HuH-7 (cell line): ENCODE measurements at regions not wholly inside any gene's neighbourhood (a gene's known extent, or its start where the extent isn't known, plus 50 kb on each side); places are given as distances from the start of the nearest gene placed in this dataset.

Source experiments
- DNase-seq: peaks from one replicate; pipeline ENCODE4 v3.0.0; 2011; ENCODE audit warnings: low spot score

DNA sequence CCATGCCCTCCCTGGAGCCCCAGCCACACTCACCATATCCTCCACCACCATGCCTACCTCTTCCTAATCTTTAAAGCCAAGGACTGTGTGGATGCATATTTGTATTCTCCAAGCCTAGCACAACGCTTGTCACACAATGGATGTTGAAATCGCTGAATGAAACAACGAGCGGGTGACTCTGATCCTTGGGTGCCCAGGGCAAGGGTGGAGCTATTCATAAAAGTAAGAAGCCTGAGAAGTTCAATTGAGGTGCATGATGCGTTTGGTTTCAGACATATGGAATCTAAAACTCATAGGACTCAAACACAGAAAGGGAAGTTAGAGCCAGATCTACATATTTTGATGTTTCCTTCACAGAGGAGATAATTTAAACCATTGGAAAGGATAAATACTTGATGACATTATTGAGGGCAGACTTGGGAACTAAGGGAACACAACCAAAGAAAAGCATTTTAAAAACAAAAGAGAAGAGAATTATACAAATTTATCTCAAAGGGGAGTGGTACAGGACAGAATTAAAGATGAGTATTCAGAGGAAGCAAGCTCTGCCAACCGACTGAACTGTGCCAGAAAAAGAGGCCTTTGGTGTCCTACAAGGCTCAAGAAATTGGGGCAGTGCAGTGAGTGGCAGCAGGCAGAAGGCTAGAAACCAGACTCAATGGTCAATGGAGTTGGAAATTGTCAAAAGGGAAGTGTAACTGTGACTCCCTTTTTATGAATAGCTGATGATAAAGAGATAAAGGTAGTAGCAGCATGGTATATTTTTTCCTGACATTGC is 200.6 kb upstream of the NCKAP5 start:
- no peak for DNase-seq

DNA sequence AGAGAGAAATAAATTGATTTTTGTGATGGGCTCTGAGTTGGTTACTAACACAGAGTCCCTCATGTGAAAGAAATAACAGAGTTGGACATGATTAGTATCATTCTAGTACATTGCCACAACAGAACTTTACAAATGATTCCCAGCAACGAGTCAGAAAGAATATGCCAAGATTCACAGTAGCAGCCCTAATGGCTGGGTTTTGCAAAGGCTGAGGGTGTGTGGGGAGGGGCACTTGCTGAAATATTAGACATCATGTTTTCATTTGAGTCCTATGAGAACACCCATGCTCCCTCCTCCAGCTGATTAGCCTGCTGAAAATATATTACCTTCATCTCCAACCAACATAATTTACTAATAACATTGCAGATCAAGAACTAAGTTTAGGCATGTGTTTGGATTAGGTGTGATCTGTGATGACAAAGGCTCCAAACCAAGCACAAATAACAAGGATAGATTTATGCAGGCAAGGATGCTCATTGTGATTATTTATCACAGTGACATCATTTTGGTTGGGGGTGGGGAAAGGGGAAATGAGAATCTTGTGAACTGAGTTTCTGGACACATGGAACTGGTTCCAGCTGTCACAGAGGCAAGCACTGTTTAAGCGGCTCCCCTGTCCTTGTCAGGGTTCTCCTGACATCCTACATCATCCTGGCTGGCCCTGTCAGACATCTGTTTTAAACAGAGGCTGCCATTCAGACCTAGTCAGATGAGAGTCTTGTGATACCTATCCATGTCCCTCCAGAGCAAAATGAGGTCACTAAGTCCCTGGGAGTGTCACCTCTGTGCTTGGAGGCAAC is 205.8 kb upstream of the NCKAP5 start:
- DNase-seq: no peak

DNA sequence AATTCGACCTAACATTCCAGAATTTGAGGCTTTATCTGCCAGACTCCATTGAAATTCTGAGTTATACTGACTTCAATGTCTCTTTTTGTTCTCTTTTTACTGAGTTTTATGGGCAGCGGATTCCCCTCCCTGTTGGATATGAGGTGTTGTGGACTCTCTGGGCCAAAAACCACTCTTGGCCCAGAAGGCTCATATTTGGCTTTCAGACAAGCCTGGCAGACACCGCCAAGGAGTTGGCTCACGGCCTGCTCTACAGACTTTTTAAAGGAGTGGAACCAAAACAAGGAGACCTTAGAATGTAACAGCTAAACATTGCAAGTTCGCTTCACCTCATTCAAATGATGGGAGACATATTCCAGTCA is 206.4 kb upstream of the NCKAP5 start:
- no peak for DNase-seq

DNA sequence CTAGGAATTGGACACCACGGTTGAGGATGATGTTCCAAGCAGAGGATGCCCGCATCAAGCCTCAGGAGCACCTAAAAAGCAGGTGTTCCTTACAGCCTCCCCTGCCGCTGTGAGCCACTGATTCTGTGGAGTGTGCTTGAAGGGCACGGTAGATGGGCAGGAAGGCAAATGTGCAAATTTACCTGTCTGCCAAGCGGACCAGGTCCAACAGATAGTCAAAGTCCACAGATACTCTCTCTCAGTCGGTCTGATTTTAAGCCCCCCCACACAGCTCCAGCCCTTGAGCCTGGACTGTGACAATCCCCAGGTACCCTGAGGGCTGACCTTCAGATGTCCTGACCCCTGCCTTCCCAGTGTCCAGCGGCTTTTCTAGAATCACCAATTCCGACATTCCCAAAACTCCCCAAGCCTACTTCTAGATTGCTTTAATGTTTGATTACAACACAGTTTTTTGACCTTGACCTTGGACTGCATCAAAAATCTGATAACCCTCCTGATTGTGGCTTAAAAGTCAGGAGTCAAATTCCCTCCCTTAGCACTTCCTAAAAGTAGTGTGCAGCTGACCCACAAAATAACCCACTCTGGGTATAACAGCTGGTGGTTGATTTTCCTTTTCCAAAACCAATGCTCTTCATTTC is 208.8 kb upstream of the NCKAP5 start:
- no peak for DNase-seq

DNA sequence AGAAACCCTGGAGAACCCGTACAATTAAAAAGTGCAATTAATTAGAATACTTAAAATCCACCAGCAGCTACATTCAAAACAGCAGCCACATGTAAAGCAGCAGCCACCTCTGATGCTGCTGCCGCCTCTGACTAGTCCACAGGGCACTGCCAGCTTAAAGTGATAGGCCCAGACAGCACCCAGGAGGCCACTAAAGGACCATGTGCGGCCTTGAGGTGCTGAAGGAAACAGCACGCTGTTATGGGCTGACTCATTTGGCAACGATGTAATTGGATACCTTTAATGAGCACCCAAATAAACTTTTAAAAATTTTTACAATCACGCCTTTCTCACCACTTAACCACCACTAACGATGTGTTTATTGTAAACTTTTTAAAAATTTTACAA is 209.3 kb upstream of the NCKAP5 start:
- DNase-seq: no peak

DNA sequence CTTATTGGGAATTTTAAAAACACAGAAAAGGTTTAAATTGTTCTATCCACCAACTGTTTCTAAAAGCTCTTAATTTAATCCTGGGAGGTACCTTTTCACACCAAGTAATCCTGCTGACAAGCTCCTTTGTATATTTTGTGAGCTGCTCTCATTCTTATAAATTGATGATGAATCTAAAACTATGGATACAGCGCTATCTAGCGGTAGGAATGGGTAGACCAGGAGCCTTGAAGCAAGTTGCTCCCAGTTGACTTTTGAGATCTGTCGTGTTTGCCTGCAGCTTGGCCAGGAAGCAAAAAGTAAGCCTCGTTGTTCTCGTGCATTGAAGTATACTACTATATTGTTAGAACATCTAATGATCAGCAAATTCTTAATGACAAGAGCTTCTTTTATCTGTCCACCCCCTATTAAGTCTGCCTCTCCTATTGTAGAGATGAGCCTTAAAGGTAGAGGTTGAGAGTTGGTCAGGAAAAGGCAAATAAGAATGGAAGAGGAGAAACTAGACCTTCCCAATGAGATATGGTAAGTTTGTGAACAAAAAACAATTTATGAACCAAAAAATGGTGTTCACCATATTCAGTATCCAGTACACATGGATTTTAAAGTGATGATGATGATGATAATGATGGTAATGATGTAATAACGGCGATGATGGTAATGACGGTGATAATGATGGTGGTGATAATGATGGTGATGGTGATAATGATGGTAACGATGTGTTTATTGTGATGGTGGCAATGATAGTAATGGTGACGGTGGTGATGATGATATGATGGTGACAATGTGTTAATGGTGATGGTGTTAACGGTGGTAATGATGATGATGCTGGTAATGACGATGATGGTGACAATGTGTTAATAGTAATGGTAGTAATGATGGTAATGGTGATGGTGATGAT is 212.1 kb upstream of the NCKAP5 start:
- DNase-seq: peak; percentile 43

DNA sequence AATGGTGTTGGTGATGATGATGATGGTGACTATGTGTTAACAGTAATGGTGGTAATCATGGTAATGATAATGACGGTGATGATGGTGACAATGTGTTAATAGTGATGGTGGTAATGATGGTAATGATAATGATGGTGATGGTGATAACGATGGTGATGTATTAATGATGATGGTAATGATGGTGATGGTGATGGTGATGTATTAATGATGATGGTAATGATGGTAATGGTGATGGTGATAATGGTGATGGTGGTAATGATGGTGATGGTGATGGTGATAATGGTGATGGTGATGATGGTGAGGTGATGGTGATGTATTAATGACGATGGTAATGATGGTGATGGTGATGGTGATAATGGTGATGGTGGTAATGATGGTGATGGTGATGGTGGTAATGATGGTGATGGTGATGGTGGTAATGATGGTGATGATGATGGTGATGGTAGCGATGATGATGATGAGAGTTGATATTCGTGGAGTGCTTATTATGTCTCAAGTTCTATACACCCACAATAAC is 212.8 kb upstream of the NCKAP5 start:
- no peak for DNase-seq

DNA sequence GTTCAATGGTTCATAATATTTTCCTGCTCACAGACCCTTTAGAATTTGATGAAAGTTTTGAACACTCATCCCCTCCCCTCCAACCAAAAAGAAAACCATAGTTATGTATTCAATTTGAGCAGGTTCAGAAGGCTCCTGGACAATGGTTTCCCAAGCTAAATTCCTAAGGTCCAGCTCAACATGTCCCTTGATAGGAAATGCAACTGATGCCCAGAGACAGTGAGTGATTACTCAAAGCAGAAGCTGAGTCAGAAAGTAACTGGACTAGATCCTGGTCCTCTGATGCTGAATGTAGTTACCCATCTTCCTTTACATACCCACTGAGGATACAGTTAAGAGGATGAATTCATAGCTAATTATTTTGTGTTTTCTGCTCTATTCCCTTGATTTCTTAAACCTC is 218.9 kb upstream of the NCKAP5 start:
- DNase-seq: no peak

DNA sequence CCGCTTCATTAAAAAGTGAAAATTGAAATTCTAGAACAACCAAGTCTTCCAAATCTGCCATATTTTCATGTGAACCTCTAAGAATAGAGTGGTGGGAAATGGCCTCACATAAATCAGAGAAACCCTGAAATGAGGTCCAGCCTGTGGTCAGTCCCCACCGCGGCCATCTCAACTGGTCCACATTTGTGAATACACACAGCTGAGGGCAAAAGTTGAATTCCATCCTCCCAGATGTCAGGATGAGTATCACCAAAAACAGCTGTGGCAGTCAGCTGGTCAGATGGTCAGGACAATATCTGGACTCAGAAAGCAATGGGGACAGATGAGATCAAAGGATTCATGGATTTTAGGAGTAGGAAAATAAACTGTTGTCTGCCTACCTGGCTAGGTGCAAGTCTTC is 219.4 kb upstream of the NCKAP5 start:
- DNase-seq: no peak

DNA sequence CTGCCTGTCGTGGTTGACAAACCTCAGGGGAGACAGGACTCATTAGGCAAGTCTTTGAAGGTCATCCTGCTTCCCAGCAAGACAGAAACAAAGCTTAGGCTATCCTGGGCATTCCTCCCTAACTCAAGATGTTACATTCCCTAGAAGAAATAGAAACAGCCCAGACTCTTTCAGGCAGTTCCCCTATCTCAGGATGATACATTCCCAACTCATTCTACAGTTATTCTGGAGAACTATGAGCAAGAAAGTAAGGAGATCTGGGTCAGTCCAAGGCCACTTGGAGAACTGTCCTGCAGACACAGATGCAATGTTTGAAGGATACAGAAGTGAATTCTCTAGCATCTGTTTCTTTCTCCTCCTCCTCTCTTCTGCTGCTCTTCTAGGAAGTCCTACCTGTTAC is 220.1 kb upstream of the NCKAP5 start:
- DNase-seq: no peak

DNA sequence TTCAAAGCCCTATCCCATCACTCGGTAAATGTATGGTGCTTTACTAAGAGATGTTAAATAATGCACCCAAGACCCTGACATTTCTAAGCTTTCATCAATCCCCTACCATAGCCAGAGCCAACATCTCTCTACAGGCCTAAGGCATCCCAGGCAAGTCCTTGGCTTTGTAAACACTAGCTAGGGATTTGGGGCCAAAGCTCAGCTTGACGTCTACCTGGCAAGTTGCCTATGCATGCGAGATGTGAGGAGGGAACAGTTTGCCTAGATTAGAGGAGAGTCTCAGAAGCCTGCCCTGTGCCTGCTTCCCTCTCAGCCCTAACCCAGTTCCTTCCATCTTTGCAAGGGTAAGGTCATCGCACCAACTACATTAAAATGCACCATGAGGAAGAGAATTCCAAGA is 221.5 kb upstream of the NCKAP5 start:
- no peak for DNase-seq

DNA sequence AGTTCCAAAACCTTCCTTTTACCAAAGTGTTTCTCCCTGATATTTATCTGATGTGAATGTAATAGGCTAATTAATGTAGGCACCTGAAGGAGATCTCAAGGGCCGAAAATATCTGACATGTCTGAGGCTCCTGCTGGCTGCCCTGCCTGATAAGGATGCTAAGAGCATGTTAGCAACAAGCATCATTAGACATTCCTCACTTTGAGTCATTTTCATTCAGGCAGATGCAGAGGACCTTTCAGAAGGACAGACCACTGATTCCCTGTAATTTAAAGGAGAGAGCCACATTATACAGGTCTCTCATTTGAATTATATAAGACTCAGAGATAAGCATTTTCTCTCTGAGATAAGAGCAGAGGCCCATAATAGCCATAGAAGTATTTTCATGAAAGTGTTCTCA is 222.4 kb upstream of the NCKAP5 start:
- DNase-seq: no peak

DNA sequence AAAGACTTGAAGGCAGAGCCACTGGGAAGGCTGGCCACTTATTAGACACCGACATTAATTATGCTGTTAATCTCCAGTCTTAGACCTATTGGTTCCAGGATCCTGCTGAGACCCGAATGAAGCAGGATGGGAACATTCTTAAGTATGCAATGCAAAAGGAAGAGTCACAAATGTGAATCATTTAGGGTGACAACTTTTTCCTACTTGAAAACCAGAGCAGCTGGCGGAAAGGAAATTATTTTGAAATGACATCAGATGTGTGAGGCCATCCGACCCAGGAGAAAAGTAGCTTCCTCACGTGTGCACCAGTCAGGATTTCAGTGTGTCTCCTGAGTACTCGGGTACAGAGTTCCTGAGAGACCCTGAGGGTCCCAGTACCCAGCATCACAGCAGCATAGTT is 222.9 kb upstream of the NCKAP5 start:
- no peak for DNase-seq

DNA sequence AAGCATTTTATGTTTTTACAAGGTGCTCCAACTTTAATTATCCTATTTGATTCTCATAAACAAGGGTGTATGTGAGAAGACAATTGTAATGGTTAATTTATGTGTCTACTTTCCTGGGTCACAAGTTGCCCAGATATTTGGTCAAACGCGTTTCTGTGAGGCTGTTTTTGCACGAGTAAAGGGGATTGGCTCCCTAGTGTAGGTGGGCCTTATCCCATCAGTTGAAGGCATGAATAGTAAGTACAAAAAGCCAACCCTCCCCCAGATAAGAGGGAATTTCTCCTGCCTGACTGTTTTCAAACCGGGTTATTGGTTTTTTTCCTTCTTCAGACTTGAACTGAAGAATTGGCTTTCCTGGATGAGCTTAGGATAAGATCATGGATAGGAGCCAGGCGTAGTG is 224.0 kb upstream of the NCKAP5 start:
- DNase-seq: no peak

DNA sequence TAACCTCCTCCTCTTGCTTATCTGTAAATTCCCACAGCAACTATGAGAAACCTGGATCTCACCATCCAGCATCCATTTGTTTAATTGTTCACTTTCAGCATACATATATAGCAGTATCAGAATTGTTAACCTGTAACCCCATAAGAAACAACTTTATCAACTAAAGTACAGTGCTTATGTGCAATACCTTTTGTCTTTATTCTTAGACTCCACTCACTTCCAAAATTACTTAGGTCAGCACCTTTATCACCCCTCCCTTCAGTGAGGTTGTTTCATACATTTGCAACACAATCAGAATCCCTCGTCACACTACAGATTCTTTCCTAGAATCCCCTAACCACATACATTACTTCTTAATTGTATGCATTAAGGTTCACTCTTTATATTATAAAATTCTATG is 225.9 kb upstream of the NCKAP5 start:
- DNase-seq: no peak

DNA sequence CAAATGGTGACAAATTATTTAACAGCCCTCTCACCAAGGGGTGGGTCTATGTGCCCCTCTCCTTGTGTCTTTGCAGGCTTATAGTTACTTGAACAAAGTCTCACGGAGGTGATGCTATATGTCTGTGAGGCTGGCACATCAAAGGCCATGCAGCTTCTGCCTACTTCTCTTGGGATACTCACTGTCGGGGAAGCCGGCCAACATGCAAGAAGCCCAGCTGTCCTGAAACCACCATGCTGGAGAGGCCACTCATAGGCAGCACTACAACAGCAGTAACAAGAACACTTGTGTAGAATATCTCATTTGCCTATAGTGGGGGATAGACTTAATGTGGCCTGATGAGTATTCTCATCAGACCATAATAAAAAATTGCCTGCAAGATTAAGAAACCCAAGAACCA is 233.7 kb upstream of the NCKAP5 start:
- DNase-seq: no peak

DNA sequence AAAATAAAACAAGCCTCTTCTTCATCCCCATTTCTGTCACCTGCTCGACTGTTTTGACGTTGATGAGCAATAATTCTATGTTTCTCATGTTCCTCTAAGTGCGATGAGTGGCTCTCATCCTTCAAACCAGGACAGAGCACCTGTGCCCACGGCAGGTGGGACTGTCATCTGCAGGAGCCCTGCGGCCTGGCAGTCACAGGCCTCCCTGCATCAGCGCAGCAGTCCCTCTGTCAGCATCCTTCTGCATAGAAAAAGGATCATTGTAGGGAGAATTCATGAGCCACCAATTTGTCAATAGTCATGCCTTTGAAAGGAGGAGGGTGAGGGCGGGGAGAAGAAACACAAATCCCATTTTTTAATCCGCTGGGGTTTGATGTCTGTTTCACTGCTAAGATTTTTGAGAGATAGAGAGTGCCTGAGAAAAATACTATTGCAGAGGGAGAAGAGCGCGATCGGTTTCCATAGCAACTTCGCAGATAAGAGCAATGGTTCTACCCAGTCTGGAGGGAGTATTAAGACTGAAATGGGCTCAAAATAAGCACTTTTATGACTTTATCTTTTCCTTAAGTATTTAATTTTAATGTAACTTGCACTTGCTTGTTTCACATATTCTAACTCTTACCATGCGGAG is 234.3 kb upstream of the NCKAP5 start:
- DNase-seq: no peak

DNA sequence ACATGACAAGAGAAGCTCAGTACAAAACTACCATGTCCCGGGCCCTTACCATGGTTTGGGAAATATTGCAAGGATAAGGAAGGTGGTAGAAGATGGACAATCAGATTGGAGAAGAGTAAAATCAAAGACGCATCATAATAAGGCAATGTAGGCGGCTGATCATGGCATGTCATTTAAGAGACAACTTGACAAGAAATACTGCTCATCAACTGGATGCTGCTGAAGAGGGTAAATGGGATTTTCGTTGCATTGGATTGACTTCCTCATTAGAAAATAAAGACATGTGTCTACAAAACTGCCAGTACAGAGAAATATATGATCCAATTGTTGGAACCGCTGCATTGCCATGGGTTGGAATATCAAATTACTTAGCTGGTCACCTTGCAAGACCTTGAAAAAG is 238.3 kb upstream of the NCKAP5 start:
- DNase-seq: no peak

DNA sequence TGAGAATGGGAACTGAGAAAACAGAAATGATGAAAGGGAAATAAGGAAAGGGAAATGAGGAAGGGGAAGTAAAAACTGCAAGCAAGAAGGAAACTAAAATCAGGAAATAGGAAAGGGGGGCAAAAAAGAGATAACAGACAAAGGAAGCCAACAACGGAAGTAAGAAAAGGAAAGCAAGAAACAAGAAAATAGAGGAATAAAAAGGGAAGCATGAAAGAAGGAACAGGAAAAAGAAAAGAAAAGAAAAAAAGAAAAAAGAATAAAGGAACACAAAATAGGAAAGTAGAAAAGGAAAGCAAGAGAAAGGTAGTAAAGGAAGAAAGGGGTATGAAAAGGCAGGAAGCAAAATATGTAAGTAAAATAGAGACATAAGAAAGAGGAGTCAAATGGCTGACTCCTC is 241.2 kb upstream of the NCKAP5 start:
- DNase-seq: no peak

DNA sequence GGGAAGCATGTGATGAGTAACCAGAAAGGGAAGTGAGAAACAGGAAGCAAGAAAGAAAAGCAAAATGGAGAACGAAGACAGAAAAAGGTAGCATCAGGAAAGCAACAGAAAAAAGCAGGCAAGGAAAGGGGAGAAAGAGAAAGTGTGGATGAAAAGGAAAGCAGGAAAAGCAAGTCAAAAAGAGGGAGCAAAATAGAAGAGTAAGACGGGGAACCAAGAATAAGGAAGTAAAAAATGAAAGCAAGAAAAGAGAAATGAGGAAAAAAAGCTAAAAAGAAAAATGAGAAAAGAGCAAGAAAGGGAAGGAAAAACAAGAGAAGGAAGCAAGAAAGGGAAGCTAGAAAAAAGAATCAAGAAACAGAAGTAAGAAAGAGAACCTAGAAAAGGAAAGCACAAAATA is 242.3 kb upstream of the NCKAP5 start:
- DNase-seq: no peak

DNA sequence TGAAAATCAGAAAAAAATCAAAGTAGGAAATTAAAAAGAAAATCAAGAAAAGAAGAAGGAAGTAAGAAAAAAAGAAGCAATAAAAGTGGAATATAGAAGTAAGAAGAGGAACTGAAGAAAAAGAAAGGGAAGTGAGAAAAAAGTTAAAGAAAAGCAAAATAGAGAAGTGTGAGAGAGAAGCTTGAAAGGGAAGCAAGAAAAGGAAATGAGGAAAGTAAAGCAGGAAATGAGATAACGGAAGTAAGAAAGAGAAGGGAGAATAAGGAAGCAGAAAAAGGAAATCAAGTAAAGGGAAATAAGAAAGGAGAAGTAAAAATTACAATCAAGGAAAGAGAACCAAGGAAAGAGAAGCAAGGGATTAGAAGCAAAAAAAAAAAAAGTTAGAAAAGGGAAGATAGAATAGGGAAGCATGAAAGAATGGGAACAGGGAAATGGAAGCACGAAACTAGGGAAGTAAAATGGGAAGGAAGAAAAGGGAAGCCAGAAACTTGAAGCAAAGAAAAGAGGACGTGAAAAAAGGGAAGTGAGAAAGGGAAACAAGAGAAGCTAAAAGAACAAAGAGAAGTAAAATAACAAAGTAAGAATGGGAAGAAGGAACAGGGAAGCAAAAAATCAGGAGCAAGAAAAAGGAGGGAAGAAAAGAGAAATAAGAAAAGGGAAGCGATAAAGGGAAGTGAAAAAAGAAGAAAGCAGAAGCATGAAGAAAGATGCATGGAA is 243.3 kb upstream of the NCKAP5 start:
- DNase-seq: no peak
